Urinary bladder (tissue), 3 donors: ENCODE measurements at regions not wholly inside any gene's neighbourhood (a gene's known extent, or its start where the extent isn't known, plus 50 kb on each side); places are given as distances from the start of the nearest gene placed in this dataset.

ENCODE experiments used
- DNase-seq: peaks from one replicate; pipeline ENCODE4 v3.0.0-alpha.2; 2015; ENCODE audit errors: extremely low spot score
- H3K27ac ChIP-seq: one replicate; pipeline ENCODE4 v1.5.1; 2013; ENCODE audit warnings: low read depth, mild to moderate bottlenecking, moderate library complexity
- H3K36me3 ChIP-seq: one replicate; pipeline ENCODE4 v1.6.1; 2013; ENCODE audit warnings: mild to moderate bottlenecking, moderate library complexity; ENCODE audit not compliant: insufficient read depth
- H3K4me1 ChIP-seq: one replicate; pipeline ENCODE4 v1.6.1; 2013; ENCODE audit warnings: mild to moderate bottlenecking, moderate library complexity; ENCODE audit not compliant: insufficient read depth
- H3K4me3 ChIP-seq: one replicate; pipeline ENCODE4 v1.5.1; 2013; ENCODE audit warnings: low read depth, low read length
- WGBS: extraction: QIAGEN DNeasy Blood & Tissue Kit; methylation state at CpG from one replicate; pipeline ENCODE4 v1.1.7; 2013; 5-methylcytosine and 5-hydroxymethylcytosine counted together
- donor health status: healthy with polysubstance abuse.
- donor health status: healthy.

DNA sequence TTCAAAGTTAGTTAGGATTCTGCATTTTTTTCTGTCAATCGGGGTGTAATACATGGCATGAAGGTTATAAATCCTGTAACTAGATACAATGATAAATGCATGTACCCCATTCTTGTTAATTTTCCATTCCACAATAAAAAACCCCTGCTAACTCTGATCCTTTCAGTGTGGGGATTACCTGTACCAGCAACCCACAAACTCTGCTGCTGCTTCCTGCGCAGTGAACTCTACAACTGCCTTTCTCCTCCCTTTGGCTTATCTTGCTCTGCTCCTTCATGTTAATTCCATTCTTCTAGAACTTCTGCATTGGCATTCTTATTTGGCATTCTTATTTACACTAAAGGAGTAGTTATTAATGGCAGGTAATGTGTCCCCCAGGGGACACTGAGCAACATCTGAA is 273.1 kb downstream of the KLF12 start:
- no peak for DNase-seq
- H3K4me3 ChIP-seq = no peak overlapping the region
- no peaks in the 10 kb centered on the region for H3K36me3 ChIP-seq
- WGBS = 98% methylated on average over 2 of the region's 2 CpGs
- H3K27ac ChIP-seq = no peak overlapping the region
- H3K4me1 ChIP-seq = peaks cover 2% of the 10 kb centered on the region

DNA sequence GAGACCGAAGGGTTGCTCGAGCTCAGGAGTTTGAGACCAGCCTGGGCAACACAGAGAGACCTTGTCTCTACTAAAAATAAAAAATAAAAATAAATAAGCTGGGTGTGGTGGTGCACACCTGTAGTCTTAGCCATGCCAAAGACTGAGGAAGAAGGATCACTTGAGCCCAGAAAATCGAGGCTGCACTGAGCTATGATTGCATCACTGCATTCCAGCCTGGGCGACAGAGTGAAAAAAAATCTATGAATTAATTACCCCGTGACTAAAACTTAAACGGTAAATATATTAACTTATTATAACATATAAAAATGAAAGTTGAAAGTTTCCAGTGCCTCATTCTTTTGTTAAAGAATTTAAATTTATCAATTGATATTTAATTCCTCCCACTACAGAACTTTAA is 273.7 kb downstream of the KLF12 start:
- Histone ChIP-seq H3K36me3 (no peaks in the 10 kb centered on the region), H3K27ac (no peak overlapping the region), H3K4me3 (no peak overlapping the region), H3K4me1 (peaks cover 2% of the 10 kb centered on the region)
- no peak for DNase-seq
- WGBS = 93% methylated on average over 6 of the region's 6 CpGs

DNA sequence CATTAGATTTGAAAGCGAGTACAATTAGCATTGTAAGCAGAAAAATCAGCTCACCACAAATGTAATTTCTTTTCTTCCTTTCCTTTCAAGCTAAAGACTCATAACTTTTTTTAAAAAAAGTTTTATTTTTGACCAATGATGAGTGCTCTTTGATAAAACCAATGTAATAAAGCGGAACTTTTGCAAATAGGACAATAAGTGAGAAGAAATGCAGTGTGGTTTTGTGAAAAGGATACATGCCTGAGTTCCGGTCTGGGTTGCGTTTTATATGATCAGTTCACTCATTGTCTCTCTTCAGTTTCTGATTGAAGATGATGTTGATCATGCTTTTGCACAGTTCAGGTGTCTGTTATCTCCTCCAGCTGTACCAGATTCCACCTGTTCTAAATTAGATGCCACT is 274.4 kb downstream of the KLF12 start:
- no peak for DNase-seq
- 74% methylated on average over 4 of the region's 4 CpGs for WGBS

DNA sequence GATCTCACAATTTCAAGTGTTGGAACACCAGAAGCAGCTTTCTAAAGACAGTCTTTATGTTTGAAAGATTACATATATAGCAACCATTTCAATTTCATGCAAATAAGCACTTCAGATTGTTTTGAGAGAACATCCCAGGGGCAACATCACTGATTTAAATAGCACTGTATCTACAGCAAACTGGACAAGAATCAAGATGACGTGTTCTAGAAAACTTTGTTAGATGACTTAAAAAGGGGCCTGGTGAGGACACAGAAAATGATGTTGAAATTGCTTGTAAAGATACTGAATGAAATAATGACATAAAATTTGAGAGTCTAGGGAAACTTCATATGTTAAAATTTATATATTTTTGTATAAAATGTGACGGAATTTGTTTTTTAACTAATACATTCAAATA is 277.1 kb downstream of the KLF12 start:
- Histone ChIP-seq H3K36me3 (no peaks in the 10 kb centered on the region), H3K27ac (no peak overlapping the region), H3K4me3 (no peak overlapping the region), H3K4me1 (peaks cover 2% of the 10 kb centered on the region)
- WGBS = 95% methylated on average over 2 of the region's 2 CpGs
- DNase-seq = no peak

More for the DNA sequence above, 274.4 kb downstream of the KLF12 start:
- no peak overlapping the region for H3K27ac ChIP-seq
- H3K36me3 ChIP-seq = no peaks in the 10 kb centered on the region
- H3K4me3 ChIP-seq = no peak overlapping the region
- H3K4me1 ChIP-seq = peaks cover 2% of the 10 kb centered on the region

DNA sequence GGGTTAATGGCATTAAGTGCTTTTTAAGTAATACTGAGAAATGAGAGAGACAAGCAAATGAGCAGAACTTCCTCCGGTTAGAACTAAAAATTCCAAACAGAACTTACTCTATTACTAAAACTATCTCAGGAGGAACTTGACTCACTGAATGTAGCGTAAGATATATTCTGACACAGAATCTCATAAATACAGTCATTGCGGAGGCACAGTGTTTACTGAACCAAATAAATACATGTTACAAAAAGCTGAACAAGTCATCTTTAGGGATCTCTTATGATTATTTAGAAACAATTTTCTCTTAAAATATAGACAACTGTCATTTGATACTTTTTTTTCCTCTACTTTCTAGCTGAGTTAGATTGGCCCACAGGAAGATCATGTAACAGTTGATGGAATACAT is 283.1 kb downstream of the KLF12 start:
- H3K4me1 ChIP-seq = no peaks in the 10 kb centered on the region
- H3K36me3 ChIP-seq = no peaks in the 10 kb centered on the region
- no peak overlapping the region for H3K27ac ChIP-seq
- DNase-seq = no peak
- WGBS = 78% methylated on average over 3 of the region's 3 CpGs
- no peak overlapping the region for H3K4me3 ChIP-seq

DNA sequence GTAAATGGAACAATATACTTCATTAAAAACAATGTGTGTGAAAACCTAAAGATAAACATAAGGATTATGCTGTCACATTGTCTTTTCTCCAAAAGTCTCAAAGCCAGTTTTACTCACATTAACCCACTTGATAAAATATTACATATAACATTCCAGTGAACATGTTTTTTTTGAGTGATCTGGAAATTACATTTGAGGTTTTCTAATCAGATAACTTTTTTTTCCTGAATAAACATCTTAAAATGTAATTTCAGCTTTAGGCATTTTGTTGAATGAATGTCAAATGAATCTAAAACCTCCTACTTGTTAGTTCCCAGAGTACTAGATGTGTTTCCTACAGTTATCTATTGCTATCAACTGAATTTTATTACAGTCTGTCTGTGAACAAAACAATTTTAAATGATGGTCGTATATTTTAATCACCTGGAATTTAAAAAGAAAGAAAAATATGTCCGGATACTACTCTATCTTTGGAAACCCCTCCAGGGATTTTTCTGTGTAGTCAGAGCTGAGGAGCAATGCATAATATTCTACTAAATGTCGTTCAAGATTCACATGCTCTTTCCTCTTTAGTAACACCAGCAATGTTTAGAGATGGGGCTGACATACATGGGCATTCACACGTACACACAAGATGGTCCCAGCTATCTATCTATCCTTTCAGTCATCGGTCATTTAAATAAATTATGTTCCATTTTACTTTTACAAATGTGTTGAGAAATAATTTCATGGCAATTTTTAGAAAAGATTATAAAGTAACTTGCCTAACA is 283.9 kb downstream of the KLF12 start:
- 38% methylated on average over 5 of the region's 5 CpGs for WGBS
- Histone ChIP-seq H3K27ac (no peak overlapping the region), H3K4me1 (no peaks in the 10 kb centered on the region), H3K4me3 (no peak overlapping the region), H3K36me3 (no peaks in the 10 kb centered on the region)
- no peak for DNase-seq

DNA sequence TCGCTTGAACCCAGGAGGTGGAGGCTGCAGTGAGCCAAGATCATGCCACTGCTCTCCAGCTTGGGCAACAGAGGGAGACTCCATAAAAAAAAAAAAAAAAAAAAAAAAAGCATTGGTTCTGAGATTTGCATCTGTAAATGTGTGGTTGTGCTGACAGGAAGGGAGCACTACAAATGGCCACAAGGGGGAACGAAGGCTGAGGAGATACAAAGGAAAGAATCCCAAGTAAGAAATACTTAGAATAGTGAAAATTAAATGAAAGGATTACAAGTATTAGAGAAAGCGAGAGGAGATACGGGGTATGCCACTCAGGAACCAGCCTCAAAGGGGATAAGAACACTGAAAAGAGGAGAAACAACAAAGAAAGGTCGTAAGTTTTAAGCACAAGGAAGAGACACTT is 284.9 kb downstream of the KLF12 start:
- Histone ChIP-seq H3K4me1 (no peaks in the 10 kb centered on the region), H3K27ac (no peak overlapping the region), H3K36me3 (no peaks in the 10 kb centered on the region), H3K4me3 (no peak overlapping the region)
- WGBS = 84% methylated on average over 5 of the region's 5 CpGs
- DNase-seq = no peak

DNA sequence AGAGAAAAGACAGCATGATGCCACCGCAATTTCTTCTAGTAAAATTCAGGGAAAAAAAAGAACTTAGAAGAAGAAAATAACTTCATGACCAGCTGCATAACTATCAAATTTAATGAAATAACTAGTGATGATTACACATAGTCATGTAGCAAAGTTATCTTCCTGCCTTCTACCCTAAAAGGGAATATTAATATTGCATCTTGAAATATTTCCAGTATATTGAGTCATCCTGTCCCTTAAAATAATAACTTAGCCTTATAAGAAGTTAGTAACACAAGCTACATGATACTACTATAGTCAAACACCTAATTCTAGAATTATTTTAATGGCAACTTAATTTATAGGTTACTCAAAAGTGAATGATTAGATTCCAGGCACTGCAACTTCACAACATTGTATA is 289.2 kb downstream of the KLF12 start:
- 96% methylated on average over 1 of the region's 1 CpG for WGBS
- no peak for DNase-seq
- no peaks in the 10 kb centered on the region for H3K4me1 ChIP-seq

DNA sequence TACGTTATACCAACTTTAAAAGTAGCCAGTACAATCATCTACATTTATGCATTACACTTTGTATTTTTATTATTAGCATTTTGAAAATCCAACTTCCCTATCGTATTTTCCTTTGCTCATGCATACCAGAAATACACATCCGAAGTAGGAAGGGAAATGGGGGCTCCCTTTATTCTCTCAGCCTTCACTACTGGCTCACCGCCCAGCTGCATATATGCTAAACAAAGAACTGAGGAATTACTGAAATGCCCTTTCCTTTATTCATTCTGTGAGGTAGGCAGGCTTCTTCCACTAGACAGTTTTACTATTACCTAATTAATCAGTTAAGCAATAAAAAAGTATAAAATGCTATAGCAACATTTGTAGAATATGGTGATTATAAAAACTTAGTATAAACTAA is 291.6 kb downstream of the KLF12 start:
- no peak for DNase-seq
- WGBS = 68% methylated on average over 4 of the region's 4 CpGs
- Histone ChIP-seq H3K4me3 (no peak overlapping the region), H3K36me3 (peaks cover 2% of the 10 kb centered on the region), H3K27ac (no peak overlapping the region), H3K4me1 (no peaks in the 10 kb centered on the region)

More for the DNA sequence above, 289.2 kb downstream of the KLF12 start:
- Histone ChIP-seq H3K27ac (no peak overlapping the region), H3K4me3 (no peak overlapping the region), H3K36me3 (peaks cover 2% of the 10 kb centered on the region)

DNA sequence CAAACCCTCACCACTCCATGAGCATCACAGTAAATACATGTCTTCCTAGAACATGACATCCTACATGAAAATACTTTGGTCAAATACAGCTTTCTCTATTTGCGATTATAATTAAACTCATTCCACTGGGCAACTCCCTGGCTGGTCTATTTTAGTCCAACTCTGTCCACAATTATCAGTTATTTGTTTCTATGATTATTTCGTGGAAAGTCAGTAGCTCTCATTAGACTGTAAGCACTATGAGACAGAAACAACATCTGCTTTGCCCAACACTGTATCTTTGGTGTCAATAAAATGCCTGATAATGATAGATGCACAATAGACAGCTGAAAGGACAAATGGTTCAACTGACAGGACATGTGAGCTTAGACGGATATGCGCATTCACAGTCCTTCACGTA is 292.0 kb downstream of the KLF12 start:
- DNase-seq = no peak
- Histone ChIP-seq H3K36me3 (peaks cover 2% of the 10 kb centered on the region), H3K27ac (no peak overlapping the region), H3K4me1 (no peaks in the 10 kb centered on the region), H3K4me3 (no peak overlapping the region)
- WGBS = 93% methylated on average over 5 of the region's 5 CpGs

DNA sequence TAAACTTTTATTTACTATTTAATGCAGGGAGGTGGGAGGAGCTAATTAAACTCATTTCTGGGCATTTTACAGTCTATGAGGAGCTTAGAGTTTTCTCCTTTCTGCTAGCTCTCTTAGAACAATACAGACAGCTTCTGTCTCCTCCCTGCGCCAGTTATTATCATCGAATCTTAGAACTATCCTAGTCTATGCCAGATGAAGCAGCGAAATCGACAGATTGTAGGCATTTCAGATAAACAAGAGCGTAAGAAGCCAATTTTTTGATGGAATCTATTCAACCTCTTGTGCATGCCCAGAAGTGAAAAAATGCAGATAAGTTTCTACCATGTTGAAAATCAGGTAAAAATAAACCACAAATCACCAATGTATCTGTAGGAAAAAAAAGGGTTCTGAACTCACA is 297.1 kb downstream of the KLF12 start:
- 80% methylated on average over 5 of the region's 5 CpGs for WGBS
- no peak for DNase-seq
- Histone ChIP-seq H3K27ac (no peak overlapping the region), H3K4me3 (no peak overlapping the region), H3K4me1 (no peaks in the 10 kb centered on the region), H3K36me3 (peaks cover 2% of the 10 kb centered on the region)

DNA sequence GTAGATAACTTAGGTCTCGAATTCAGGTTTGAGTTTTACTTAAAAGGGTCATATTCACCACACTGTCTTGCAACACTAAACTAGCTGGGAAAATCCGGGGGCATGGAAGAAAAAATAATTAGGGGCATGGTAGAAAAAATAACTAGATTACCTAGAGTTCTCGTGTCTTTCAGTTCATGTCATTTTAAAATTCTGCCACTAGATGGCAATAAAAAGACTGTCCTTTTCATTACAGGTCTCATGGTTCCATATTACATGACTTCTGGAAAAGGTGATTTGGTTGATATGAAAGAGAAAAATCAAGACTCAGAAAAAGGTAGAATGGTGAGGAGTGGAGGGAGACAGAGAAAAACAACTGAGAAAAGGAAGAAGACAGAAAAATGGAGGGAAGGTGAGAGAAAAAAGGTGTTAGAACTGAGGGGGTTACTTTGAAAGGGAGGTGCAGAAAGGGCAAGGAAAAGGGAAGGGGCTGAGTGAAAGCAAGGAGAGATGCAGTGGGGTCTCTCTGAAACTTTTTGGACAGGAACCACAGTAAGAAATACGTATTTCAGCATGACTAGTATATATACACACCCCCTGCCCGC is 299.0 kb downstream of the KLF12 start:
- Histone ChIP-seq H3K36me3 (no peaks in the 10 kb centered on the region), H3K27ac (no peak overlapping the region), H3K4me3 (no peak overlapping the region), H3K4me1 (no peaks in the 10 kb centered on the region)
- WGBS = 60% methylated on average over 5 of the region's 5 CpGs
- DNase-seq = no peak

DNA sequence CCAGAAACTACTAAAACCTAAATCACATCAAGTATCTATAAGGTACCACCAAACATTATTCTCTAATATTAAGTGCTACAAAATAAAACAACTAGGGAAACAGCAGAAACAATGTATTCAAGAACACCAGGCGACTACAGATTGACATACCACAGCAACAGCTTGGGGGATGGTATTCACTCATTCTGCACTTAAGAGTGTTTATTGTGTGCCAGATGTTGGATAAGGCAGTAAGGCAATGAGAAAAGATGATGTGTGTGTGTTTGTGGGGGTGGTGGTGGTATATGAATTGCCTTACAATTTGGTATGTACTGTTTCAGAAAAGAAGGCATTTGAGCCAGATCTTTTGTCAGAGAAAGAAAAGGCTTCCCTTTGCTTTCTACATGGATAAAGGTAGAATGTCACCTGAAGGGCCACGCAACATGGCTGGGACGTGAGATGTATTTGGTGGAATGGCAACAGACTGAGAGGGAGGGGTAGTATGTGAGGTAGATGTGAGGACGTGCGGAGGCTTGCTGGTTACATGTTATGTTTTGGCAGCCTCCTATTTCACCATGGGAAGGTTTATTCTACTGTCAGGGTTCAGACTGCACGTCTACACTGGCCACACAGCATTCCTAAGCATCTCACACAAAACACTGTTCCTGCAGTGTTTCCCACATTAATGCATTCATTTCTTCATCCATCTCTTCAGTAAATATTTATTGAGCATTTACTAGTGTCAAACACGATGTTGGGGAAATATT is 300.7 kb downstream of the KLF12 start:
- no peak for DNase-seq
- H3K27ac ChIP-seq = no peak overlapping the region
- H3K4me1 ChIP-seq = no peaks in the 10 kb centered on the region
- H3K4me3 ChIP-seq = no peak overlapping the region
- 87% methylated on average over 7 of the region's 7 CpGs for WGBS
- H3K36me3 ChIP-seq = no peaks in the 10 kb centered on the region

DNA sequence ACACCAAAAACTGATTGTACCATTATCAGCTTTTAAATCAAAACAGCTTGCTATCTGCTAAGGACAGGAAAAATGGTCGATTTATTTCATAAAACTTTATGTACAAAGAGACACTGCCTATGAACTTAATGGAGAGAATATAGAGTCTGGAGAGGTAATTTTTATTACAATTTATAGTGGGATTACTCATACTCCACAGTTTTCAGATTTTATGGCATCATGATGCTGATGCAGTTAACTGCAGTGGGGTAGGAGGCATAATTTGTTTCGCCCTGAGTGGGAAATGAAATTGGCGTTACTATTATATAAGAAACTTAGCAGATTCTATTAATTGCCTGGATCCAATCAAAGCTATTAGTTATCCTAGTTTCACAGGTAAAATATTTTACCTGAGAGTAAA is 301.4 kb downstream of the KLF12 start:
- no peak for DNase-seq
- Histone ChIP-seq H3K4me3 (no peak overlapping the region), H3K36me3 (no peaks in the 10 kb centered on the region), H3K27ac (no peak overlapping the region), H3K4me1 (no peaks in the 10 kb centered on the region)
- WGBS = 76% methylated on average over 3 of the region's 3 CpGs
